ENCODE measurements at regions not wholly inside any gene's neighbourhood (a gene's known extent, or its start where the extent isn't known, plus 50 kb on each side); places are given as distances from the start of the nearest gene placed in this dataset.
"Not testable (repeated sequence)": the region's sequence is repeated elsewhere in the genome, so short reads cannot be mapped to it uniquely, and the experiment has no call there.

GRCh38 chr10:70990156-70990555, 101.8 kb upstream of the PCBD1 start:
- not testable (repeated sequence) for DNase-seq (ENCODE audit: low read depth)

DNA sequence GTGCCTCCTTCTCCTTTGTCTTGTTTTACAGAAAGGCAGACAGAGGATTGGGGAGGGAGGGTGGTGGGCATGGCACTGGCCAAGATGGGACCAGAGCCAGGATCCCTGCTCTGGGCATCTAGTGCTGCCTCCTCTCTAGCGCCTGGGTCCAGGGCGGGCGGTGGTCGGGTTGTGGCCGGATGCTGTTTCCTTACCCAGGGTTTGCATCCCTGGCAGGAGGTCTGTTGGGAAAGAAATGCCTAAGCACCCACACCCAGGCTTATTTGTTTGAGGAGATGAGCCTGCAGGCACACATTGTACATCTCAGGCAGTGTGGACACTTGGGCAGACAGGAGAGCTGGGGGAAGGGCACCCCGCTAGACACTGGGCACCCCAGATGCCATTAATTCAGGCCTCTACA, 102.3 kb upstream of the PCBD1 start:
- DNase-seq (ENCODE audit: low read depth): no peak

DNA sequence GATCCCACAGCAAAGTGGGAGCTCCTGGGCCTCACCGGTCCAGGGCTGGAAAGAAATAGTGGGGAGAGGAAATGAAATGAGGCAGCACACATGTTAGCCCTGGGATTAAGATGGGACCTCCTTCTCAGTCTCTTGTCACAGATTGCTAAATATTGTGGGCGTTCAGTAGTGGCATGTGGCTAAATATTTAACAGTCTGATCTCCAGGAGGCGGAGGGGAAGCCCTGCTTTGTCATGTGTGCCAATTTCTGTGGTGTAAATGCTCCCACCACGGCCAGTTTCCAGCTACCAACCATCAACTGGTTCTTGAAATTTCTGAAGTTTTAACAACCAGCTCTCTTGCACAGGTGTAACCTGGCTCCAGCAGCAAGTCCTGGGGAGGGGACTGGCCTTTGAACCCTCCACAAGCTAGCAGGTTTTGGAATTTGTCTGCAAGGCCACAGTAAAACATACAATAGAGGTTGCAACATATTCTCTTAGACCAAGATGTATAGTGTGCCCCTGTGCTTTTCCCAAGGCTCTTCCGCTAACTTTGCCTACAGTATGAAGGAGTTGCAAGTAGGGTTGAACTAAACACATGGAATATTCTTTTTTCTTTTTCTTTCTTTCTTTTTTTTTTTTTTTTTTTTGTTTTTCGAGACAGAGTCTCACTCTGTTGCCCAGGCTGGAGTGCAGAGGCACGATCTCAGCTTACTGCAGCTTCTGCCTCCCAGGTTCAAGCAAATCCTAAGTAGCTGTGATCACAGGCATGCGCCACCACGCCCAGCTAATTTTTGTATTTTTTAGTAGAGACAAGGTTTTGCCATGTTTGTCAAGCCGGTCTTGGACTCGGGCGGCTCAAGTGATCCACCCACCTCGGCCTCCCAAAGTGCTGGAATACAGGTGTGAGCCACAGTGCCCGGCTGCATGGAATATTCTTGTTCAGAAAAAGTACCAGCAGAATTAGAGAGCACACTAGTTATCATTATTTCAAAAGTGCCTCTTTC, 103.1 kb upstream of the PCBD1 start:
- DNase-seq (ENCODE audit: low read depth): no peak

DNA sequence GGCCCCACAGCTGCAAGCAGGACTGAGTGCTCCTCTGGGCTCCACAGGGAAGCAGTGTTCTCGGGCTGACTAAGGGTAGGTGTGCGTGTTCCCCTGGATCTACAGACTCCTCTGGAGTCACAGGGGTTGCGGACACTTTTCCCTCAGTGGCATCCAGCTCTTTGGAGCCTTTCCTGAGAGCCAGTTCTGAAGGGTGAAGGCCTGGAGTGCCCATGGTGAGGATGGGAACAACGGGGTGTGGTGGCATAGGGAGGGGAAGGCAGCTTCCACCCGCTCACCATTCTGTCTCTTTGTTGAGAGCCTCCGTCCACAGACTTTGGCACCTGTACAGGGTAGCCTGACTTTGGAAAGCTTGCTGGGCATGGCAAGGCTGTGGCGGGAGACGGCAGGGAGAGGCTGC, 104.1 kb upstream of the PCBD1 start:
- DNase-seq (ENCODE audit: low read depth): no peak

GRCh38 chr10:70993051-70993450, 104.7 kb upstream of the PCBD1 start:
- no peak for DNase-seq (ENCODE audit: low read depth)

GRCh38 chr10:70996549-70996948, 108.2 kb upstream of the PCBD1 start:
- DNase-seq (ENCODE audit: low read depth): no peak

GRCh38 chr10:70997236-70997635, 108.9 kb upstream of the PCBD1 start:
- DNase-seq (ENCODE audit: low read depth): no peak

GRCh38 chr10:70998086-70998485, 109.7 kb upstream of the PCBD1 start:
- DNase-seq (ENCODE audit: low read depth): no peak

DNA sequence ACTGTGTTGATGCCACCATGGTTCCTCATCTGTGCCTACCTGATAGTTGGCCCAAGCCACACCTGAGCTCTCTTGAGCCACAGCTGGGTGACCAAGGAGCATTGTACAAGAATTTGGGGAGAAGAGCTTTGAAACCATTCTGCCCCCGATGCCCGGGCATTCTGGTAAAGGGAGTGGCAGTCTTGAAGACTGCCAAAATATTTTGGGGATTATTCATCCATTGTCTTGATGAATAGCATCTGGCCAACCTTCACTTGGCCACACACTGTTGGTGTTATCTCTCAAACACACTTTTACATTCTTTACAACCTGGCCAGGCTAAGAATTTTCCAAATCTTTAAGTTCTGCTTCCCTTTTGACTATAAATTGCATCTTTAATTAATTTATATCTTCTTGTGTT, 113.1 kb upstream of the PCBD1 start:
- DNase-seq (ENCODE audit: low read depth): no peak

- no peak for DNase-seq (ENCODE audit: low read depth)
Measured at GRCh38 chr10:71004176-71005075, 116.1 kb upstream of the PCBD1 start.

GRCh38 chr10:71005337-71006305, 117.3 kb upstream of the PCBD1 start:
- DNase-seq (ENCODE audit: low read depth): no peak

GRCh38 chr10:71006506-71006905, 118.1 kb upstream of the PCBD1 start:
- DNase-seq (ENCODE audit: low read depth): no peak

GRCh38 chr10:71007516-71007915, 119.2 kb upstream of the PCBD1 start:
- DNase-seq (ENCODE audit: low read depth): no peak

GRCh38 chr10:71008150-71008549, 119.8 kb upstream of the PCBD1 start:
- DNase-seq (ENCODE audit: low read depth): no peak

- DNase-seq (ENCODE audit: low read depth): no peak
Measured at GRCh38 chr10:71009126-71009525, 120.8 kb upstream of the PCBD1 start.

GRCh38 chr10:71010730-71011129, 122.4 kb upstream of the PCBD1 start:
- no peak for DNase-seq (ENCODE audit: low read depth)

- no peak for DNase-seq (ENCODE audit: low read depth)
Measured at GRCh38 chr10:71011141-71011540, 122.8 kb upstream of the PCBD1 start.

DNA sequence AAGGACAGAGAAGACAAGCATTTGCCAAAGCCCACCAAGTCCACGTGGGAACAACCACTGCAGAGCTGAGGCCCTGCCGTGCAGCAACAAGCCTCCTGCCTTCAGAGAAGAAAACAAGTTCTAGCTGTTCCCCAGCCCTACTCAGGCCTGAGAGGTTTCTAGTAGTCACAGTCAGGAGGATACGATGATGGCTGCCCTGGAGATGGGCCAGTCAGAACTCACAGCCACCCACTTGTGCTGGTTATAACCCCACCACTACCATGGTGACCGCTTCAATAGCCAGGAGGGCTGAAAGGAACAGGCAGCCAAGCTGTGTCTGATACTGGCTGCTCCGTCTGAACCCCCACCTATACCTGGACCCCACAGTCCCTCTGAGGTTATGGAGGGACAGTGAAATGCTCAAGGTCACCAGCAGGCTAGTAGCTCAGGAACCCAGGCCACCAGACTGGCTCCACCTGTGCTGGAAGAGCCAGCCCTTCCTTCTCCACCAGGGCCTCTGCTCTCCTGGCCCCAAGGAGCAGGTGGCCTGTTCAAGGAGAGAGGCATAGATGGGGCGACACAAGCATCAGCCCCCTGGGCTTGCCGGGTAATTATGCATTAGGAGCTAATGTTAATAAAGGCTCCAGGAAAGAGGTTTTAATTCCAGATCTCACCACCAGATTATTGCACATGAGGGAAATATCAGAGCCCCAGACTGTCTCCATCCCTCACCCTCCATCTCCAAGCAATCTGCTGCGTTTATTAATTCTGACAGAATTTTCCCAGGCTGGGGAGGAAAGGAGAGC, 125.8 kb upstream of the PCBD1 start:
- DNase-seq (ENCODE audit: low read depth): no peak

- no peak for DNase-seq (ENCODE audit: low read depth)
Measured at GRCh38 chr10:71015674-71016073, 127.3 kb upstream of the PCBD1 start.

GRCh38 chr10:71020061-71020460, 131.7 kb upstream of the PCBD1 start:
- DNase-seq (ENCODE audit: low read depth): not testable (repeated sequence)

DNA sequence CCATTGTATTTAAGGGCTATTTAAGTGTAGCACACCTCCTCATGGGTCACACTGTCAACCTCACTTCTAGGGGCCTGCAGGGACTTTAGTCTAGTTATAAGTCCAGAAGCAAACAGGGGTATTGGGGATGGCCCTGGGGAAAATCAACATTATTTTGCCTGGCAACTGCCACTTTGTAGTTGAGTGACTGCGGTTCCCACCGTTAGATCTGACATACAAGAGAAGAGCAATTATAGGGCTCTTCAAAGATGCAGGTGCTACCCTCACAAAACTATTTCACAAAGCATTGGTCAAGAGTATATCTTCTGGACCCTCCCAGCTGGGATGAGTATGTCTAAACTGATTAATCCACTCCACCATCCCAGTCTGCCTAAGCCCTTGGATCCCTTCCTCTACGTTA, 133.0 kb upstream of the PCBD1 start:
- no peak for DNase-seq (ENCODE audit: low read depth)
